Right renal cortex interstitium (tissue), 3 donors: ENCODE measurements at regions not wholly inside any gene's neighbourhood (a gene's known extent, or its start where the extent isn't known, plus 50 kb on each side); places are given as distances from the start of the nearest gene placed in this dataset.

Experiments
- DNase-seq, 3 donors: peaks; one replicate each; pipeline ENCODE4 v3.0.0-alpha.2; 2013; ENCODE audit warnings: low read depth in 3 of 3, low spot score in 2 of 3

DNA sequence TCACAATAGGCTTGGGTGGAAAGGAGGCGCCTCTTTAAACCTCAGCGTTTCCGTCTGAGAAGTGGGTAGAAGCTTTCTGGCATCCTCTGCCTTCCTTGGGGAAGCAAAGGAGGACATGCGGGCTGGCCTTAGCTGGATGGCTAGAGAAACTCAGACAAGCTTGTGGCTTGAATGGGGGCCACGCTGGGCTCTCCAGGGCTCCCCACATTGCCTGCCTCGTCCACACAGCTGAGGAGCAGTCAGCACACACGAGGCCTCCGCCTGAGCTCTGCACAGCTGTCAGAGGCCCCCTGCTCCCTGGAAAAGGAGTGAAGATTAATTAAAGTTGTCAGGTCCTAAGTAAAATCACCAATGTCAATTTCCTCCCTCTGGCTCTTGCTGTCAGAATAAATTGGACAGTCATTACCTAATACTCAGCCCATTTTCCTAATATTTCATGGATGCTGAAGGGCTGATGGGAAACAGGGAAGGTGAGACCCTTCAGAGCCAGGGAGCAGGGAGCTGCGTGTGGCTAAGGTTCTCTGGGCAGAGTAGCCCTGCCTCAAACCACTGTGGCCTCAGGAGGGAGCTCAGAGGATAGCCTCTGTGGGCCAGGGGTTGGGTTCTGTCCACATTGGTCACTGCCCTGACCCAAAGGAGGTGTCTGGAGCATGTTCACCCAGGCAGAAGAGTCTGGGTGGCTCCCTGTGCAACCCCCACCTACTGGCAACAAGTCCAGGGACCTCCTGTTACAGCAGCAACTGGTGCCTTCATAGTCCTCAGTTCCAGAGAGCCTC lies 118.3 kb upstream of the CD82 start:
- DNase-seq: no peak

DNA sequence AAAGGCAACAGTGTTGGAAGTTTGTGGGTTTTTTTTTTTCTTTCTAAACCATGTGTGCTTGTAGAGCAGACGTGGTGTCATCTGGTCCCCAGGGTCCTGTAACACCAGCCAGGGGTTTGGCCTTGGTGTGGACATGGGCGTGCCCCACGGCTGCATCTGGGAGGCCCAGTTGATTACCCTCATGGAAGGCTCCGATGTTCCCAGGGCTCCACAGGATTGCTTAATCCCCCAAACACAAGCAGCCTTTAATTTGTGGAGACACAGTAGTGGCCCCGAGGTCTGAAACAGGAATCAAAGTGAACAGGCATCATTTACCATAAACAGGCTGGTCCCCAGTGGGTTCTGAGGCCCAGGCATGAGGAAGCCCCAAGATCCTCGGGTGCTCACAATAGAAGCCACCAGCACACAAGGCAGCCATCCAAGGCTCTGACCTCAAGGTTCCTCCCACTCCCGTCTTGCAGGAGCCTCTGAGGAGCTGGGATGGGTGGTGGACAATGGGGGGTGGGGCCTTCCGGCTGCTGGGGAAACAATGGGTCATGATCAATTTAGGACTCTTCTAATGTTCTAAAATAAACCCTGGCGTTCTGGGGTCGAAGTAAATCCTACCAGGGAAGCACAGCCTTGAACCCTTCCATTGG lies 115.0 kb upstream of the CD82 start:
- no peak for DNase-seq

DNA sequence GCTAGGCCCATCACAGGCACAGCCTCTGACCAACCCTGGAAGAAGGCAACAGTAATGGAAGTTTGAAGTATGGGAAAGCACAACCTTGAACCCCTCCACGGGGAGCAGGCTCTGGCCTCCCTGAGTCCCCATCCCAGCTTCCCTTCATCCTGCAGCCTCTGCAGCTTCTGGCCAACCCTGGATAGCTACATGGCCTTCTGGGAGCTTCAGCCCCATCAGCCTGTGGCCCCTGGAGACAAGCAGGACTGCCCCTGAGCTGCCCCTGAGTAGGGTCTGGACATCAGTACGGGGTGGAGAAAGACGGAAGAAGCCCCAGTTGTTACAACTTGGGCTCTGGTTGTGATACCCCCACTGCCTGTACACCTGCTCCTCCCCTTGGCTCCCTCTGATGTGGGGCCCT lies 113.8 kb upstream of the CD82 start:
- DNase-seq: no peak

DNA sequence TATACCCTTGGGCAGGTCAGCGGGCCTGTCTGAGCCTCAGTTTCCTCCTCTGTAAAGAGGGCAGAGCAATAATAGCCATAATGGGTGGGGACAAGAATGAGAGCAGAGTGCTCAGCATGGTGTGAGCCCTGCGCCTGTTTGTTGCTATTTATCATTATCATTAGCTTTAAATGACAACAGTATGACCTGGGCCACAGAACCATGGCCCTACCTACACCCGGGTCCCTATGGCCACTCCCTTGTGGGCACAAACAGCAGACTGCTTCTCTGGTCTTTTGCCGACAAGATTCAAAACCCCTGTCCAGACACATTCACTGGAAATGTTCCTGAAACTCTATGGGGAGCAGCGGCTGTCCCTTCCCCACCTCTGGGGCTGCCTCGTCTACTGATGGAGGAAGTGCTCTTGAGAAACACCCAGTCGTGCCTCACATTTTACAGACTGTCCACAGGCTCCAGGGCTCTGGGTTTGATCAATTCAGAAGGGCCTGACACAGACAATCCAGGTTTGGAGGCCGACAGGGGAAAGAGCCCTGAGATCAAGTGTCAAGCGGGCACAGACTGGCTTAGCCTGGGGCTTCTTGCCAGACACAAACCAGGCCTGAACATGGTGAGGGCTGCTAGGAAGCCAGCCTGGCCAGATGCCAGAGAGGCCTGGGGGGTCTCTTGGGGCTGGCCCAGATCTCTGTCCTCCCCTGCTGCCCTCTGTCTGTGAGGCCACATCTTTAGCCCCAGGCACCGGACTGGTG lies 112.5 kb upstream of the CD82 start:
- no peak for DNase-seq

DNA sequence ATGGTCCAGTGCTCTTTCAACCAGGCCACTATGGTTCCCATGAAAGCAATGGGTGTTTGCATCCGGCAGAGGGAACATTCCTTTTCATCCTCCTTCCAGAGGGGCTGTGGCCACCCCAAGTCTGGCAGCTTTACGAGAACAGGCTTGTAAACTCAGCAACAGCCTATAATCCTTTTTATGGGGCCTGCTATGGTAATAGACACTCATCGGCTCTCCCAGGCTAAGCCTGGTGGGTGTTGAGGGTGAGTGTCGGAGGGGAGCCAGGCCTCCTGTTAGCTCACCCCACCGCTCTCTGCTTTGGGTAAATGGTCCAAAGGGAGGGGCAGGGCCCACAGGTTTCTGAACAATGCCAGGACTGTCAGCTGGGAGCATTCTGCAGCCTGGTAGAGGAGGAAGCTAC lies 111.6 kb upstream of the CD82 start:
- DNase-seq: no peak

DNA sequence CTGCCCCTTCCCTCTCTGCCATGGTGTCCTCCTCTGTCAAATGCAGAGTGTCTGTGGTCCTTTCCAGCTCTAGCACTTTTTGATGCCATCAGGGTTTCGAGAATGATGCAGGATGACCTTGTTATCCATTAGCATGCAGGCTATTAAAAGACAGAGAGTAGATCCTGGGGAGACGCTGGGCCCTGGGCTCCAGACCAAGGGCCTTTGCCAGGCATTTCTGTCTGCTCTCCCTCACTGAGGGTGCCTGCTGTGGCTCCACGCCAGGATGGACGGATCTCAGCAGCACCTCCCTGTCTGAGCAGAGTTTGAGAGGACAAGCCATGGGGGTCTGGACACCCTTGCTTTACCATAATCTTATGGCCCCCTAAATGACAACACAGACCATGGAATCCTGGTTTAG lies 110.8 kb upstream of the CD82 start:
- DNase-seq: no peak

DNA sequence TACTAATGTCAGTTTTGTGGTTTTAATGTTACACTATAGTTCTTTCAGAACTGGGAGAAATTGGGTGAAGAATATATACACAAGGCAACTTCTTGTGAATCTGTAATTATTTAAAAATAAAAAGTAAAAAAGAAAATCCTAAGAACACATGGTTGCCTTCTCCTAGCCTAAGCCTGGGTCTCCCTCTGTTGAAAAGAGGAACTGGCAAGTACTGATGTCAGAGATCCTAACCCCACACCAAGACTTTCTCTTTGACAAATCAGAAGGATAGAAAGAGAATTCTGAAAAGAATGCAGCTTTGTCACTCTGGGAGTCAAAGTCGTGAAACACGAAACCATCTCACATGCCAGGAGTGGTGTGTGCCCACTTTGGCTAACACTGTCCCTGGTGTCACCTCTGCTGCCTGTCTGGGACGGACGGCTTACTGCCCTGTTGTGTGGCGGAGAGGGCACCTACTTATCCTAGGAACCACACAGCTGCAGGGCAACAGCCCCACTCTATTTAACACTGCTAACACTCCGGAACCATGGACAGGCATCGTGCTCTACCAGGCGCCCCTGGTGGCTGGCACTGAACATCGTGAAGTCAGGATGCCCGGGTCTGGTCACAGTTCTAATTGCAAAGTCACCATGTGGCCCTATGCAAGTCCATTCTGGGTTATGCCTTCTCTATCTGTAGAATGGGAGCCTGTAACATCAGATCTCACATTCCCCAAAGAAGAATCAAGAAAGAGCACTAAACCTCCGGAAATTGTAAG lies 108.7 kb upstream of the CD82 start:
- DNase-seq: no peak

DNA sequence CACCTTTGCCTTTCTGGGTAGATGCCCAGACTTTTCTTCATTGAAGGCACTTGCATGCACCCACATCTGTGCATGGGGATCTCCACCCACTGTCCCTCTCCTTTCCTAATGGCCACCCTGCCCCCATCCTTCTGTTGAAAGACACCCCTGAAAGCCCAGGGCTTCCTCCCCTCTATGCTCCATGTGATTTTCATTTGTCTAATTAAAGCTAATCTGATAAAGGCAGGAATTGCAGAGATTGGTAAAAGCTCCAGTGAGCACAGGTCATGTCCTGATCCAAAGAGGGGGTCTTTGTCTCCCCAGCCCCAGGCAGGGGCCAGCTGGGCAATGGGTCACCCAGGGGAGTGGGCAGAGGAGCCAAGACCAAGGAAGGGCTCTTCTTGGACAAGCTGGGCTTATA lies 107.6 kb upstream of the CD82 start:
- DNase-seq: no peak

DNA sequence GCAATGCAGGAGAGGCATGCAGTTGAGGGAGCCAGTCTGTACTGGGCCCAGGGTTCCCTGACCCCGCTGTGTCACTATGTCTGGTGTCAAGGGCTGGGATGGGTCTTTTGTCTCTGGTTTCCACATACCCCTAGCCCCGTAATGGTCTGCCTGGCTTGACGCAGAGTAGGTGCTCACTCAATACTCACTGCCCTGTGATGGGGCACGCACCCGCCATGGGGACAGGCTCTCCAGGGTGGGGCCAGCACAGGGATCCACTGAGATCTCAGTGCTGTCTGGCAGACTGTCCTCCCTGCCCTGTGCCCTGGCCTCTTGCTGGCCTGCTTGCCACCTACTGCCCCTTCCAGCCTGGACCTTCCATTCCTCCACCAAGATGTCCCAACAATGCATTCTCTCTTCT lies 101.7 kb upstream of the CD82 start:
- no peak for DNase-seq

DNA sequence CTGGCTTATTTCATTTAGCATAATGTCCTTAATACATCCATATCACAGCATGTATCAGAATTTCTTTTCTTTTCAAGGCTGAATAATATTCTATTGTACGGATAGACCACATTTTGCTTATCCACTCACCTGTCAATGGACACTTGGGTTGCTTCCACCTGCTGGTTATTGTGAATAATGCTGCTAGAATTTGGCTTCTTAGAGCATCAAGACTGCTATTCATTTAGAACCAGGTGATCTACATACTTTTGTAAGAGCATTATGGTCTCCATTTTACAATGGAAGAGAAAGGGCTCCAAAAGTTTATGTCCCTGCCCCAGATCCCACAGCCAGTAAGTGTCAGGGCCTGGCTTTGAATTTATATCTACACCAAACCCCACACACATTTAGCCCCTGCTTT lies 100.7 kb upstream of the CD82 start:
- DNase-seq: no peak

DNA sequence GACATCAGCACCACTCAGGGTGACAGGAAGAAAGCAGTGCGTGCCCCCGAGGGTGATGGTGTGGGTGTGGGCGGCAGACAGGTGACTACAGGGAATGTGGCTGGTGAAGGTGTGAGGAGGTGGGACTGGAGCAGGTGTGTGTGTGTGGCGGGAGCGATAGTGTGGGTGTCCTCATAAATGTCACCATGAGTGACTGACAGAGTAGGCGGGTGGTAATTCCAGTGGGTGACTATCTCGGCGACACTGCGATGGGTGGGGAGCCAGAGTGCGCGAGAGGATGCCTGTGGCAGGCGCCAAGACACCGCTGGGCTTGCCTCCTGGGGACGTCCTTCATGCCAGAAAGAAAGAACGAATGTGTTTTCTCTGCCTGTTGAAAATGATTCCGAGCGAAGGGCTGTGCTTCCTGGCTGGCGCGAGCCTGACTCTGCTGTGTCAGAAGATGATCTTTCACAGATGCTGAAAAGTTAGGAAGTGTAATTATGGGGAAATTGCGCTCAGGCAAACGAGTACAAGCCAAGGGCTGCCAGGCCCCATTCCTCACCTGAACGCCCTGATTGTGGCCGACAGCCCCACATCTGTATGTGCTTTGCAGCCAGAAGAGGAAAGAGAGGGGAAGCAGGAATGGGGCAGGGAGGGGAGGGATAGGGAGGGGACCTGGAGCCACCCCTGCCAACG lies 98.8 kb upstream of the CD82 start:
- no peak for DNase-seq

DNA sequence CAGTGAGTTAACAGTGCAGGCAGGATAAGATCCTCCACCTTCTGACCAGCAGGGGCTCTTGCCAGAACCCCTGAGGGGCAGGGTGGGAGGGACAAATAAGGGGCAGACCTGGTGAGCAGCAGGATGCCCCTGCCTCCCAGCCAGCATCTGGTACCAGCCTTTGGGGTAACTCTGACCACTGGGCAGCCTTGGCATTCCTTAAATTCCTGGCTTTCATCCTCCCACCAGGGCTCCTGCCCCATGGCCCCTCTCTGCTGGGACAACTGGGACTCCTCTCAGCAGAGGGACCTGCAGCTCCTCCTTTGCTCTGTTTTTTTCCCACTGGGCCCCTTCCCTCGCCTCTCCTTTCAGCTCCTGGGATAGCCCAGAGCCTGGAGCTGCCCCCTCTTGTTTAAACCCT lies 98.0 kb upstream of the CD82 start:
- DNase-seq: no peak

DNA sequence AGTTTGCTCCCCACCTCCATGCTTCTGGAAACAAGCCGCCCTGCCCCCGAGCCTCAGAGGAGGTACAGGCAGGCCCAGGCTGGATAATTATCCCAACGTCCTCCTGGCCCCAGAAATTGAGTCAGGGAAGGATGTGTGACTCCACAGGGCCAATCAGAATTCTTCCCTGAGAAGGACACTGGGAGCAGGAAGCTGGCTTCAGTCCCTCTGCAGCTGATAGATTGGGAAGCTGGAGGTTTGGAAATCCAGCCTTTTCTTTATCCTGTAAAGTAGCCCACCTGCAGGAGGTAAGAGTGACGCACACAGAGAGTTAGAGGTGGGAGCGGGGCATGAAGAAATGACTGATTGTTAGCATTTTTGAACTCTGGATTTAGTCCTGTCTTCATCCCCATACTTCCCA lies 97.5 kb upstream of the CD82 start:
- no peak for DNase-seq

DNA sequence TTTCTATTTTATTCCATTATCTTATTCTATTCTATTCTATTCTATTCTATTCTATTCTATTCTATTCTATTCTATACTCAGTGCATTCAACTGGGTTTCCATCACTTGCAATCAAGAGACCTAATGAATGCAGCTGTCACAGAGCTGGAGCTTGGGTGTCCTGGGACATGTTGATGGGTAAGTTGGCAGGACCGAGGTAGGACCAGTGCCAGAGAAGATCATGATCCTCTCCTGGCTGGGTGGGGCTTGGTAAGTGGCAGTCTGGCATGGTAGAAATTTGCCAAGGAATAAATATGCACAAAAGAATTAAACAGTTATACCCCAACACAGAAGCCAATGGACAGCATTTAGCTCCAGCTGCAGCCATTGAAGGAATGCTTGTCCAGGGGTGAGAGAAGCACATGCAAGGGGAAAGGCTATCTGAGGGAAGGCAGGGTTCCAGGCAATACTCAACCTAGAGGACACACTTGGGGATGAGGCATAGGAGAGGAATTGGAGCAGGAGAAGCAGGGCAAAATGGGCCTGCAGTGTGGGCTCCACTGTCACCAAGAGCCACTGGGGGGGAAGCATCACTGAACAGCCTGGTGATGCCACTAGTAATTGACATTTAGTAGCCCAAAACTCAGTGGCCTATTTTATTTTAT lies 97.0 kb upstream of the CD82 start:
- no peak for DNase-seq

DNA sequence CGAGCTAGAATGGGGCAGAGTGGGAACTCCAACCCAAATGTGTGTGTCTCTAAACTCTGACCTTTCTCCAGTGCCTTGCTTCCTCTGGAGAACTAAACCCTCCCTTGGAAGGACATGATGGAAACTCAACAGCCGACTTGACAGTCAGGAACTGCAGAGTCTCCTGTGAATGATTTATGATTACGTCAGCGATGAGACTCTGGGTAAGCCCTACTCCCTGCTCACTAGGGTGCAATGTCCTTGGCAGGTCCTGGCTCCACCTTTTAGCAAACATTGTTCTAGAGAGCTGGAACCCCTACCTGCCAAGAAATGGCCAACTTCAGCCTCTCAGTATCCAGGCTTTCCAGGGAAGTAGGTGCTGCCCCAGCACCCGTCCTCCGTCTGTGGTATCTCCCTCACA lies 96.1 kb upstream of the CD82 start:
- no peak for DNase-seq

DNA sequence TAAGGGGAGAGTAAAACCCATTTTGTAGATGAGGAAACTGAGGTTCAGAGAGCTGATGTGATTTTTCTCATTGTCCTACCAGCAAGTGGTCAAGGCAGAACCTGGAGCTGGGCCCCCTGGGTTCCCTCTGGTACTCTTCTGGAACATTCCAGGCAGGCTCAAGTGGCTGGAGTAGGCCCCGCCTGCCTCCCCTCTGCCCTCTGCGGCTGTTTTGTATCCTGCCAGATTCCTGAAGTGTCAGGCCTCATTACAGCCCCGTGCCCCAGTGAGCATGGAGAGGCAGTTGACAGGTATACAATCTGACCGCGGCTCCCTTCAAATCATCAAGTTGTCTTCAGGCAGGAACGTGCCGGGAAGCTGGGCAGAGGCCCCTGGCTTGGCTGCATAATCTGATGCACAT lies 94.6 kb upstream of the CD82 start:
- no peak for DNase-seq

DNA sequence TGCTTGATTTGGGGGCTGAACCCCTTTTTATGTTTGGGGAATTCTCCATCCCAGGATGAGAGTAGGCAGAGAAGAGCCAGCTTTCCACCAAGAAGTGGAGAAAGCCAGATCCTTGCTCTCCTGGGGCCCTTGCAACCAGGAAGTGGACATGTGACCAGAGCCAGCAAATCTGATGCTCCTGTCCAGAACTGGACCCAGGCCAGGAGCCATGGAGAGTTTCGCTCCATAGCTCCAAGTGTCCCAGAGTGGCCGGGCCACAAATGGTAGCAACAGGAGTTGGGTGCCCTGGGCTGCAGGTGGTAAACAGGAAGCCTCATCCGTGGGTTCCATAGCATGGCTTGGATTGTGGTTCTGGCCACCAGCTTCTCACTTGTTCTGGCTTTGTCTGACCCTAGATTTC lies 93.9 kb upstream of the CD82 start:
- no peak for DNase-seq

DNA sequence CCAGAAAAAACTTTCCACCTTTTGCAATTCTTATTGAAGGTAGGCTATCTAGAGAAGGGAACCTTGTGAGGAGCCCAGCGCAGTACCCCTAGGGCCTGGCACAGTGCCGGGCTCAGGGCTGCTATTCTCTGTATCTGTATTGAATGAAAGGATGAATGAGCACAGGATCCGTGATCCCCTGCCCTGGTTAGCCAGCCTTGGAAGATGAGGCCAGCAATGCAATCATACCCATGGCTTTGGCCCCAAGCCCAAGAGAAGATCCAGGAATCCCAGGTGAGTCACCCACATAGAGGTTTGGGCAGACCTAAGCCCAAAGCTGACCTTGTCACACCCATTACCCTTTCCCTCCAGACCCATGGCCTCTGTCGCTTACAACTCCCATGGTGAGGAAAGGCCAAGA lies 92.5 kb upstream of the CD82 start:
- no peak for DNase-seq

DNA sequence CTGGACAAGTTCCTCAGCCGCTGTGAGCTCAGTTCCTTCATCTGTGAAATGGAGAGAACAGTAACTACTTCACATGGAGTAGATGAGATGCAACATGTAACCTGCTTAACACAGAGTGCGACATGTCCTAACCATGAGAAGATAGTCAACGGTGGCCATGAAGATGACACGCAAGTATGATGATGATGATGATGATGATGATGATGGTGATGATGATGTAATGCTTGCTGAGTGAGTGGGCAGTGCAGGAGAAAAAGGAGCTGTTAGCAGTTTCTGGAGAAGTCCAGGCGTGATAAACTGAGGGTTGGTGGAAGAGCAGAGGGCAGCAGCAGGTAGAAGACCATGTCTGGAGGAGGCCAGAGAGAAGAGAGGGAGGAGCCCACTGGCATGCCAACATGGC lies 90.8 kb upstream of the CD82 start:
- DNase-seq: no peak

DNA sequence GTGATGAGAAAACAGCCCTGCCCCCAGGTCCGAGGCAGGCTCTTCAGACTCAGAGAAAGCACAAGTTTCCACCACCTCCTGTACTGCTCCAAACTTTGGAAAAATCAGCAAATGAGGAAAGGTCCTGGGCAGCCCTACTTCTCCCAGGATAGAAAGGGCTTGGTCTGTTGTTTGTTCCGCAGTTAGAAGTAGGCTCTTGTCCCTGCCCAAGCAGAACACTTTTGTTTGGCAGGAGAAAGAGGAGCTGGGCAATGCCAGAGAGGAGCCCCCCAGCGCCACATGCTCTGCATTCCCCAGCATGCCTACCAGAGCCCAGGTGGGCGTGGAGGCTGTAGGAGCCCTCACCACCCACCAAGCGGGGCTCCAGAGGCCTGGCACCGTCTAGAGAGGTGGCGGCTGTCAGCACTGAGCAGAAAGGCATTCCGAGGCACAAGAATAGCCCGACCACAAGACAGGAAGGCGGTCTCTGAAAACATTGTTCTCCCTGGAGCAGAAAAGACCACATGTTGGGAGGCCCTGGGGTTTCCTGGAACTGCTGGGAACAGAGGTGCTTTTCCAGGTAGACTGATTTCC lies 90.3 kb upstream of the CD82 start:
- no peak for DNase-seq
